H1 (cell line): ENCODE measurements at regions not wholly inside any gene's neighbourhood (a gene's known extent, or its start where the extent isn't known, plus 50 kb on each side); places are given as distances from the start of the nearest gene placed in this dataset.

Source experiments
- CTCF ChIA-PET: fragments of 300-600 bp; sonication (Branson Sonifier 250); formaldehyde crosslinking; loops from one replicate; lab custom pipeline; 2021; ENCODE audit not compliant: partially characterized antibody; lab: Charles Lee
- POLR2A ChIA-PET: fragments of 300-600 bp; sonication (Branson Sonifier 250); formaldehyde crosslinking; loops from one replicate; lab custom pipeline; 2021; ENCODE audit warnings: inconsistent platforms; ENCODE audit not compliant: partially characterized antibody; lab: Charles Lee
- DNase-seq, 2 experiments: peaks; one replicate each; pipeline versions ENCODE4 v3.0.0 to v3.0.0-alpha.2; 2010 to 2022; ENCODE audit warnings: low spot score in 2 of 2, low read depth in 1 of 2, mixed read lengths in 1 of 2
- FAIRE-seq: peaks from 2 replicates; lab custom pipeline; 2011; peaks lifted over from hg19 to GRCh38; lab: Jason Lieb, UNC
- H2AFZ ChIP-seq: 2 replicates; pipeline ENCODE4 v1.8.1; 2012; ENCODE audit warnings: low read length, inconsistent platforms
- H2AK5ac ChIP-seq: 2 replicates; pipeline ENCODE4 v1.6.1; 2013; ENCODE audit warnings: low read depth, low read length
- H2BK120ac ChIP-seq: replicated peaks from 2 replicates; pipeline ENCODE3; 2013; ENCODE audit warnings: low read depth, low read length, inconsistent platforms
- H2BK12ac ChIP-seq: 2 replicates; pipeline ENCODE4 v1.6.1; 2013; ENCODE audit warnings: low read depth, low read length
- H2BK15ac ChIP-seq: 2 replicates; pipeline ENCODE4 v1.6.1; 2013; ENCODE audit warnings: low read length
- H2BK20ac ChIP-seq: 2 replicates; pipeline ENCODE4 v1.6.1; 2013; ENCODE audit warnings: low read length
- H2BK5ac ChIP-seq: 2 replicates; pipeline ENCODE4 v1.6.1; 2013; ENCODE audit warnings: low read depth, low read length
- H3K14ac ChIP-seq: 2 replicates; pipeline ENCODE4 v1.6.1; 2013; ENCODE audit warnings: inconsistent platforms; ENCODE audit not compliant: insufficient read length
- H3K18ac ChIP-seq: 2 replicates; pipeline ENCODE4 v1.6.1; 2013; ENCODE audit warnings: low read length; ENCODE audit errors: extremely low read depth
- H3K23ac ChIP-seq: 2 replicates; pipeline ENCODE4 v1.6.1; 2013; ENCODE audit warnings: inconsistent platforms; ENCODE audit not compliant: insufficient read length
- H3K23me2 ChIP-seq: 2 replicates; pipeline ENCODE4 v1.6.1; 2013; ENCODE audit warnings: low read depth, low read length
- H3K27ac ChIP-seq: 2 replicates; pipeline ENCODE4 v1.6.1; 2011; ENCODE audit warnings: low read depth, low read length, inconsistent platforms
- H3K27me3 ChIP-seq, 4 experiments: replicated peaks in 1 of 4; 1 replicate in 1 of 4; 2 replicates in 3 of 4; pipeline versions ENCODE4 v1.6.1 to v1.8.1; 2011 to 2013; ENCODE audit warnings: low read length in 3 of 4, mild to moderate bottlenecking in 3 of 4, inconsistent platforms in 2 of 4, mixed read lengths in 2 of 4, moderate library complexity in 1 of 4; ENCODE audit not compliant: control insufficient read depth in 3 of 4, insufficient read depth in 3 of 4; ENCODE audit errors: extremely low read depth in 1 of 4
- H3K36me3 ChIP-seq, 4 experiments: 2 replicates each; pipeline versions ENCODE4 v1.6.1 to v1.8.1; 2011 to 2013; ENCODE audit warnings: mild to moderate bottlenecking in 4 of 4, low read length in 3 of 4, moderate library complexity in 2 of 4, control low read depth in 1 of 4, inconsistent platforms in 1 of 4; ENCODE audit not compliant: insufficient read depth in 4 of 4, control insufficient read depth in 2 of 4
- H3K4ac ChIP-seq: replicated peaks from 2 replicates; pipeline ENCODE3; 2013; ENCODE audit warnings: low read length, low read depth, mixed read lengths, inconsistent platforms; ENCODE audit not compliant: insufficient read length
- H3K4me1 ChIP-seq, 4 experiments: replicated peaks in 1 of 4; 1 replicate in 1 of 4; 2 replicates in 3 of 4; pipeline versions ENCODE4 v1.6.1 to v1.8.1; 2011 to 2013; ENCODE audit warnings: low read length in 3 of 4, inconsistent platforms in 2 of 4, mixed read lengths in 1 of 4; ENCODE audit not compliant: insufficient read depth in 4 of 4, control insufficient read depth in 3 of 4
- H3K4me2 ChIP-seq, 2 experiments: 2 replicates each; pipeline versions ENCODE4 v1.6.1 to v1.8.1; 2011 to 2013; ENCODE audit warnings: low read depth in 2 of 2, low read length in 2 of 2, control low read depth in 1 of 2, inconsistent platforms in 1 of 2, mild to moderate bottlenecking in 1 of 2; ENCODE audit not compliant: insufficient read depth in 1 of 2
- H3K4me3 ChIP-seq, 4 experiments: fragments of 200-600, 300-600 bp in 1 of 4; sonication (generic), shearing (Covaris generic), sonication (Bioruptor Twin) in 1 of 4; 2 replicates each; pipeline versions ENCODE4 v1.5.1 to v1.8.1; 2011 to 2016; ENCODE audit warnings: low read length in 4 of 4, low read depth in 3 of 4, control low read depth in 2 of 4, inconsistent platforms in 2 of 4, mild to moderate bottlenecking in 2 of 4, mixed read lengths in 1 of 4, moderate library complexity in 1 of 4; ENCODE audit not compliant: insufficient read depth in 2 of 4; ENCODE audit errors: extremely low read depth in 1 of 4
- H3K56ac ChIP-seq: replicated peaks from 2 replicates; pipeline ENCODE3; 2013; ENCODE audit warnings: low read depth, mild to moderate bottlenecking, mixed read lengths, low read length, inconsistent platforms; ENCODE audit not compliant: insufficient read length
- H3K79me1 ChIP-seq: 2 replicates; pipeline ENCODE4 v1.6.1; 2013; ENCODE audit warnings: low read depth, low read length, control low read depth
- H3K79me2 ChIP-seq, 2 experiments: 2 replicates each; pipeline versions ENCODE4 v1.6.1 to v1.8.1; 2012 to 2013; ENCODE audit warnings: low read length in 2 of 2, mild to moderate bottlenecking in 2 of 2, inconsistent platforms in 1 of 2; ENCODE audit not compliant: insufficient read depth in 2 of 2, control insufficient read depth in 1 of 2
- H3K9ac ChIP-seq, 4 experiments: replicated peaks in 1 of 4; 1 replicate in 1 of 4; 2 replicates in 3 of 4; pipeline versions ENCODE4 v1.6.1 to v1.8.1; 2011 to 2013; ENCODE audit warnings: low read depth in 3 of 4, low read length in 3 of 4, control low read depth in 2 of 4, mild to moderate bottlenecking in 2 of 4, moderate library complexity in 2 of 4, inconsistent platforms in 1 of 4; ENCODE audit errors: extremely low read depth in 1 of 4
- H3K9me3 ChIP-seq, 2 experiments: 2 replicates each; pipeline versions ENCODE4 v1.6.1 to v1.8.1; 2012 to 2013; ENCODE audit warnings: mild to moderate bottlenecking in 2 of 2, moderate library complexity in 2 of 2, control low read depth in 1 of 2, inconsistent platforms in 1 of 2, low read depth in 1 of 2, low read length in 1 of 2, mixed read lengths in 1 of 2; ENCODE audit not compliant: insufficient read depth in 2 of 2
- H4K20me1 ChIP-seq, 2 experiments: replicated peaks in 1 of 2; 2 replicates each; pipeline versions ENCODE3 to v1.8.1; 2011 to 2013; ENCODE audit warnings: inconsistent platforms in 2 of 2, low read length in 2 of 2, mild to moderate bottlenecking in 1 of 2; ENCODE audit not compliant: insufficient read depth in 2 of 2, control insufficient read depth in 1 of 2
- H4K5ac ChIP-seq: 2 replicates; pipeline ENCODE4 v1.6.1; 2013; ENCODE audit warnings: low read length, low read depth, mixed read lengths, inconsistent platforms; ENCODE audit not compliant: insufficient read length
- H4K8ac ChIP-seq: 2 replicates; pipeline ENCODE4 v1.8.0; 2013; ENCODE audit warnings: mild to moderate bottlenecking, moderate library complexity, low read length, inconsistent platforms; ENCODE audit not compliant: insufficient read depth; ENCODE audit errors: extremely low read depth
- H4K91ac ChIP-seq: replicated peaks from 2 replicates; pipeline ENCODE3; 2013; ENCODE audit warnings: low read length, mixed read lengths, inconsistent platforms; ENCODE audit not compliant: insufficient read length
- ASH2L ChIP-seq: fragments of 200-600, 300-600 bp; sonication (generic); IDR thresholded peaks from one replicate; pipeline ENCODE4 v1.7.1; 2017; ENCODE audit warnings: low read length
- CBX8 ChIP-seq: fragments of 300-800, 300-1000 bp; sonication (generic); IDR thresholded peaks from 2 replicates; pipeline ENCODE4 v1.7.1; 2016; ENCODE audit warnings: low read depth, low read length, borderline replicate concordance
- CEBPB ChIP-seq: IDR thresholded peaks from 2 replicates; pipeline ENCODE4 v1.6.1; 2012; ENCODE audit warnings: low read depth, low read length
- CTBP2 ChIP-seq: IDR thresholded peaks from 2 replicates; pipeline ENCODE4 v1.7.0; 2011; ENCODE audit warnings: borderline replicate concordance, mild to moderate bottlenecking, moderate library complexity, mixed read lengths, low read length; ENCODE audit not compliant: insufficient read depth, insufficient read length
- KDM1A ChIP-seq: fragments of 200-600, 300-600 bp; sonication (generic); IDR thresholded peaks from 2 replicates; pipeline ENCODE4 v1.7.1; 2016; ENCODE audit warnings: mild to moderate bottlenecking, low read length, borderline replicate concordance
- KDM4A ChIP-seq: IDR thresholded peaks from one replicate; pipeline ENCODE4 v1.7.1; 2012; ENCODE audit warnings: low read depth, mild to moderate bottlenecking, moderate library complexity, low read length, inconsistent platforms; ENCODE audit not compliant: severe bottlenecking
- MAFK ChIP-seq: IDR thresholded peaks from 2 replicates; pipeline ENCODE4 v1.6.1; 2012; ENCODE audit warnings: low read depth, mild to moderate bottlenecking, improper control_type of control experiment, low read length
- NANOG ChIP-seq: IDR thresholded peaks from 2 replicates; pipeline ENCODE4 v1.6.1; 2011; ENCODE audit warnings: low read length, low read depth, mild to moderate bottlenecking, inconsistent platforms; ENCODE audit not compliant: insufficient read depth, poor library complexity, severe bottlenecking
- RAD21 ChIP-seq, 2 experiments: IDR thresholded peaks in 1 of 2; conservative IDR thresholded peaks in 1 of 2; 2 replicates each; pipeline ENCODE4 v1.6.1; 2011; ENCODE audit warnings: low read depth in 2 of 2, low read length in 2 of 2, improper control_type of control experiment in 1 of 2, inconsistent platforms in 1 of 2, mild to moderate bottlenecking in 1 of 2, moderate library complexity in 1 of 2
- RFX5 ChIP-seq: IDR thresholded peaks from 2 replicates; pipeline ENCODE4 v1.6.1; 2011; ENCODE audit warnings: low read depth, low read length, improper control_type of control experiment, borderline replicate concordance
- TAF1 ChIP-seq: IDR thresholded peaks from 2 replicates; pipeline ENCODE4 v1.6.1; 2011; ENCODE audit warnings: mild to moderate bottlenecking, low read depth, low read length
- TCF12 ChIP-seq: IDR thresholded peaks from 2 replicates; pipeline ENCODE4 v1.6.1; 2011; ENCODE audit warnings: low read depth, mild to moderate bottlenecking, low read length
- TEAD4 ChIP-seq: IDR thresholded peaks from 2 replicates; pipeline ENCODE4 v1.6.1; 2012; ENCODE audit warnings: low read depth, low read length, inconsistent platforms, mixed read lengths
- ZNF274 ChIP-seq: IDR thresholded peaks from 2 replicates; pipeline ENCODE4 v1.7.0; 2012; ENCODE audit warnings: low read length, borderline replicate concordance; ENCODE audit errors: extremely low read depth
- WGBS, 2 experiments: shearing (Covaris generic) in 1 of 2; methylation state at CpG; one replicate each; pipeline versions ENCODE4 v1.1.6 to v1.1.7; 2013 to 2015; ENCODE audit warnings: low lambda C conversion rate in 2 of 2, mixed read lengths in 2 of 2, inconsistent platforms in 1 of 2, low coverage in 1 of 2, missing lambda C conversion rate in 1 of 2; ENCODE audit not compliant: insufficient replicate concordance in 2 of 2, insufficient coverage in 1 of 2, insufficient read length in 1 of 2; ENCODE audit errors: extremely low coverage in 1 of 2, missing lambda C conversion rate in 1 of 2; 5-methylcytosine and 5-hydroxymethylcytosine counted together

DNA sequence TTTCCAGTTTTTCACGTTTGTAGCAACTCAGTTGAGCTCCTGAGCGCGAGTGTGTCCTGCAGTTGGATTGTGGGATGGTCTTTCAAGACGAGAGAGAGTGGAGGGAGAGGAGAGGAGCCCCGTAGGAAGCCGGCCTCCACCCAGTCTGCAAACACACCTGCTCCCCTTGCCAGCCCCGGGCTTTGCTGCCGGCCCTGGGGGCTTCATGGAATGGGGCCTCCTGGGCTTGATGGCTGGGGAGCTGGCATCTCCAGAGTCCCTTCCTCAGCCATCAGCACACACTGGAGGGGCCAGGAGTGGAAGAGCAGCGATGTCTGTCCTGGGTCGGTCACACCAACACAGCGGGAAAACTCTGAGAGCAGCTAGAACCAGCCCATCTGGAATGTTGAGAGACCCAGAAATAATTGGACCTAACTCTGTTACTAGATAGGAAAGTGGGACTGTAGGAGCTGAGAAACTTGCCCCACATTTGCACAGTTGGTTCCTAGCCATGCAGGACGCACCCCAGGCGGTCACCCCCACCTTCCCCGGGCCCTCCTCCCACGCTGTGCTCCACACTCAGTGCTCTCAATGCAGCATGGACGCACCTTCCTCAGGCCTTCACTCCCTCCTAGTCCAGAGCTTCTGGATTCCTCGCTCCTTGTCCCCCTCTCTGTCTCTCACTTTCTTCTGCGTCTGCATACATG lies 69.6 kb downstream of the PTGR3 start:
- Histone ChIP-seq H3K14ac (no peak overlapping the region), H2BK120ac (no peak overlapping the region), H3K4me1 (no peaks in the 10 kb centered on the region), H4K91ac (no peak overlapping the region), H3K4me3 (no peak overlapping the region), H2AK5ac (no peak overlapping the region), H3K79me1 (no peaks in the 10 kb centered on the region), H2BK5ac (no peak overlapping the region), H3K18ac (no peak overlapping the region), H3K4ac (no peak overlapping the region), H2AFZ (no peak overlapping the region), H3K27ac (no peak overlapping the region), H3K23me2 (no peaks in the 10 kb centered on the region; the same call in 1 of the 2 replicates), H3K4me2 (no peak overlapping the region), H4K5ac (no peak overlapping the region), H3K9me3 (no peaks in the 10 kb centered on the region), H2BK20ac (no peak overlapping the region), H3K56ac (no peak overlapping the region), H2BK12ac (no peak overlapping the region), H3K23ac (no peak overlapping the region), H2BK15ac (no peak overlapping the region), H3K79me2 (no peaks in the 10 kb centered on the region), H3K27me3 (no peaks in the 10 kb centered on the region), H4K8ac (no peak overlapping the region), H3K36me3 (no peaks in the 10 kb centered on the region), H3K9ac (no peak overlapping the region), H4K20me1 (no peaks in the 10 kb centered on the region)
- CTCF ChIA-PET, result no interaction called here
- no peak for DNase-seq
- POLR2A ChIA-PET, result no interaction called here
- WGBS, 2 experiments, result 97% methylated on average over 18 of the region's 18 CpGs; no CpG with 5 or more reads in 1 of the 2 experiments
- no peak for FAIRE-seq
- TF ChIP-seq CBX8 (no peak), TCF12 (no peak), NANOG (no peak), KDM4A (no peak), ZNF274 (no peak), KDM1A (no peak), RFX5 (no peak), CTBP2 (no peak), MAFK (no peak), TEAD4 (no peak), ASH2L (no peak), TAF1 (no peak), CEBPB (no peak), RAD21 (IDR thresholded peaks at IDR 0.05 in 1 of 2, conservative IDR thresholded peaks at IDR 0.05 in 1 of 2; ENCODE audit: low read depth in 2 of 2, low read length in 2 of 2) (no peak)
